HG02642 (cell line): ENCODE measurements at regions not wholly inside any gene's neighbourhood (a gene's known extent, or its start where the extent isn't known, plus 50 kb on each side); places are given as distances from the start of the nearest gene placed in this dataset.
"Not testable (repeated sequence)": the region's sequence is repeated elsewhere in the genome, so short reads cannot be mapped to it uniquely, and the experiment has no call there.

Experiments
- ATAC-seq: cut with Tn5 transposase; IDR thresholded peaks from one replicate; pipeline ENCODE4 v1.9.1; 2021; ENCODE audit warnings: mild to moderate bottlenecking; ENCODE audit not compliant: unreplicated experiment, poor library complexity

DNA sequence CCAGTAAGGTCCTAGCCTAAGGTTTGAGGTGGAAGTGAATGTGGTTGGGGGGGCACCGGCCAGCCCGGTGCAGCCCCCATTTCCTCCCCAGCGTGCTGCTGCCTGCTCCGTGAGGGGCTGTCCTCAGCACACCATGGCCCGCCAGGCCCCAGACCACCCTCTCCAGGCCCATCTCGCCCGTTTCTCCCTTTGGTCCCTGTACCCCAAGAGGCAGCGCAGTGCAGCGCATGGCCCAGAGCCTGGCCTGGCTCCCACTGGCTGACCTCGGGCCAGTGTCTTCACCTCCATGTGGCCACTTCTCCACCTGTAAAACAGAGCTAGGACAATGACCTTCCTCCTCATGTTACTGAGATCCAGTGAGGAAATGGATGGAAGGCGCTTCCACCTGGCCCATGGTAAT is 170.0 kb upstream of the GSE1 start:
- no peak for ATAC-seq

DNA sequence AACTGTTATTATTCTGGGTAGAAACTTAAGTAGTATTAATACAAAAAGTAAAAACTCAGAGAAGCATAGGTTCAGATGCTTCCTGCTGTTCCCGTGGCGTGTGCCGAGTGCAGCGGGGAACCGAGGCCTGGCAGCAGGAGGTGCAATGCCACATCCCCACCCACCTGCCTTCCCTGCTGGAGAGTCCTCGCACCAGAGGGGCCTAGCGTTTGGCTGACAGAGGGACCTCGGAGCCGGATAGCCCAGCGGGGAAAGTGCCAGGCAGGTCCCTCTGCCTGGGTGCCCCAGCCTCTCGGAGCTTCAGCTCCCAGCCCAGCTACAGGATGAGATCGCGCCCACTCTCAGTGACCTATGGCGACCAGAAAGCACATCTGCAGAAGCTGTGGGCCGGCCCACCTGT is 169.6 kb upstream of the GSE1 start:
- no peak for ATAC-seq

- ATAC-seq, result no peak
These were observed 167.9 kb upstream of the GSE1 start for GRCh38 chr16:85445064-85445778.

GRCh38 chr16:85445779-85446222 is 167.3 kb upstream of the GSE1 start:
- ATAC-seq, result no peak

DNA sequence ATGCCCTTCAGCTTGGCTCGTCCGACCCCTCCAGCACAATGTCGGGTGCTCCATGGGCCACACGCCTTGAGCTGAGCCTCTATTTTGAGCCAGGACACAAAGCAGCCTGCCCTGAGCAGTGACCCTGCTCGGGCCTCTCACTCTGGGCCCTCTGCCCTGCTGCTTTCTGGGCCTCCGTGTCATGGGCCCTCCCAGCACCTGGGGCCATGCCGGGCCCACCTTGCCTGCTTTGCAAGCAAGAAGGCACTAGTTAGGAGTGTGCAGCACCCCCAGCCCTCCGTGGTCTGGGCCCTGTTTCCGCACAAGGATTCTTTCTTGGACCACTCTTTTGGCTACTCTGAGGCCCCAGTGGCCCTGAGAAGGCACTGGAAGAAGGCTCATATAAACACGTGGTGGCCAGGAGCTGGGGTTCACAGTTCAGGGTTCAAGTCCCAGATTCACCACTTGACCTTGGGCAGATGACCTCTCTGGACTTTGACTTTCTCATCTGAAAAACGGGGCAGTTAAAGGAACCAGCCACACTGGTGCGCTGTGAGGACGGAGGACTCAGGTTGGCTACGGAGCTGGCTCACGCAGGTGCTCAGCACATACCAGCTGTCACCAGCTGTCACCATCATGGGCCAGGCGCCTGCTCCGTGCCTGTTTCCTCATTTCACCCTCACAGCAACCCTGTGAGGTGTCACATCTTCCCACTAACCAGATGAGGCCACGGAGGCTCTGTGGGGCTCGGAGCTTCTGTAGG is 166.0 kb upstream of the GSE1 start:
- peak; percentile 59 for ATAC-seq

DNA sequence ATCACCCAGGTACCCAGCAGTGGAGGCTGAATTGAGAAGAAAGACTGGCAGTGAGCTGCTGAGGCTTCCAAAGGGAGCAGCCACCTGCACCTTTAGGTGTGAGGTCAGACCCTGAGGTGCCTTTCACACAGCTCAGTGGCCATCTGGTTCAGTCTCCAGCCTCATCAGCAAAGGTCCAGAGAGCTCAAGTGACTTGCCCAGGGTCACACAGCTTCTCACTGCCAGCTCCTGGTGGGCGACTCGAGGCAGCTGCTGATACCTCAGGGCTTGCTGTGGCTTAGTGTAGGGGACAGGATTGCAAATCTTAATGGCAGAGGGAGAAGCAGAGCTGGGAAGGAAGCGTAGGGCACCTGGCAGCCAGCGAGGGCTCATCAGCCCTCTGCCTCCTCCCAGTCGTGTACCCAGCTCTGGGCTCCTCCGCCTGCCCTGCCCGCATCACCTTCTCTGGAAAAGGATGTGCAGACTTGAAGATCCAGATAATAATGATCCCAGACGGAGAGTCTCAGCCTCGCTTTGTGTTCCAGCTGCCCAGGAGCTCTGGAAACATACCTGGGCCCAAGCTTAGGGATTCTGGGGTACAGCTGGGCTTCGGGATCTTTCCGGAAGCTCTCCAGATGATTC is 165.3 kb upstream of the GSE1 start:
- peak; percentile 16 for ATAC-seq

GRCh38 chr16:85448557-85449190 is 164.4 kb upstream of the GSE1 start:
- no peak for ATAC-seq

- no peak for ATAC-seq
These were observed 163.8 kb upstream of the GSE1 start for GRCh38 chr16:85449191-85449884.

- ATAC-seq, result no peak
These were observed 163.3 kb upstream of the GSE1 start for GRCh38 chr16:85449885-85450245.

GRCh38 chr16:85451142-85451541 is 162.0 kb upstream of the GSE1 start:
- not testable (repeated sequence) for ATAC-seq

DNA sequence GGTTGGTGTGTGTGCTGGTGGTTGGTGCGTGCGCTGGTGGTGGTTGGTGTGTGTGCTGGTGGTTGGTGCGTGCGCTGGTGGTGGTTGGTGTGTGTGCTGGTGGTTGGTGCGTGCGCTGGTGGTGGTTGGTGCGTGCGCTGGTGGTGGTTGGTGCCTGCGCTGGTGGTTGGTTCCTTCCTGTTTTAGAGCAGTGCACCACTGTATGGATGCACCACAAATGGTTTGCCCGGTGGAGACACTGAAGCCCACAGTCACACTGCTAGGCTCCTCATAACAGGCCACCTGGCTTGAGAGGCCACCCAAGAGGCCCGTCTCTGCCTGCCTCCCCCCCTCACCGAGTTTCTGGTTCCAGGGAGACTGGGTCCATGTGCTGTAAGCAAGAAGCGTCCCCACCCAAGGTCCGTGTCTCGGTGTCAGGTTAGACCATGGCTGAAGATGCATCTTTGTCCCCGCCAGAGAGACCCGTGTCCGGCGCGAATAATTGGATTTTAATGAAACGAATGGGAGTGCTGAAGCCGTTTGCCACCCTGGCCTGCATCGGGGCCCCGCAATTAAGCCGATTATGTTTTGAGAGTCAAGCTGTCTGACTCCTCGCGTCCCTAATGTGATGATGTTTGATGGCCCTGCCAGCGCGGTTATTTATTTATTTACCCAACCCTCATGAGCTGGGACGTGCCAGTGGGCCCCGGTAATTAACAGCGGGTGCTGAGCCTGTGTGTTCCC is 161.3 kb upstream of the GSE1 start:
- ATAC-seq, result no peak

DNA sequence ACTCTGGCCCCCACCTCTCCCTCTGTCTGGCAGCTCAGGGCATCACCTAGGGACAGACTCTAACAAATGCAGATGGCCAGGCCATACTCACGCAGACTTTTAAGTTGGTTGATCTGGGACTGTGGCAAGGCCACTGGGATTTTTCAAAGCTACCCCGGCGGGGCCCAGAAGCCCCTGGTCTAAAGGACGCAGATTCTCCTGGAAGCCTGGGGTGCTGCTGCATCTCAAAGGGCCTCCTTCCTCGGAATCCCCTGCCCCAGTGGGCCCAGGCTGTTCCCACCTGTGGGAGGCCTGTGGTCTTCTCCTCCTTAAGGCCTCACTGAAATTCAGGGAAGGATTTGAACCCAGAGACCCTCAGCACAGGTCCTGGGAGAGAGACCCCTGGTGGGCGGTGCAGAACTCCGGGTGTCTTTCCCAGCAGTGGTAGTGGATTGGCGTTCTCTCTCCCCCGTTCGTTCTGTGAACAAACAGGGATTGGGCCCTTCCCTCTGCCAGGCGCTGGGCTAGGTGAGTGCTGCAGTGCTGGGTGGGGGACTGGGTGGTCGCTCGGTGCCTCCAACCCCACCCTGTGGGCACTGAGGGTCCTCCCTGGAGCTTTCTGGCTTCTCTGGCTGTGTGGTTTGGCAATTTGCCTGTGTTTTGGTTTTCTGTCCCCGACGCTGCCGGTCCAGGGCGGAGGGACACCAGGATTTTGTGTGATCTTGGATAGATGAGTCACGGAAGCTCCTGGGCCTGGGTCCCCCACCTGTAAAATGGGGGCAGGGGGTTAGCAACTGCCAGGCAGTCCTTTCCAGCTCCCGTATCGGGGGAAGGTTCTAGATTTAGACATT is 160.5 kb upstream of the GSE1 start:
- no peak for ATAC-seq

DNA sequence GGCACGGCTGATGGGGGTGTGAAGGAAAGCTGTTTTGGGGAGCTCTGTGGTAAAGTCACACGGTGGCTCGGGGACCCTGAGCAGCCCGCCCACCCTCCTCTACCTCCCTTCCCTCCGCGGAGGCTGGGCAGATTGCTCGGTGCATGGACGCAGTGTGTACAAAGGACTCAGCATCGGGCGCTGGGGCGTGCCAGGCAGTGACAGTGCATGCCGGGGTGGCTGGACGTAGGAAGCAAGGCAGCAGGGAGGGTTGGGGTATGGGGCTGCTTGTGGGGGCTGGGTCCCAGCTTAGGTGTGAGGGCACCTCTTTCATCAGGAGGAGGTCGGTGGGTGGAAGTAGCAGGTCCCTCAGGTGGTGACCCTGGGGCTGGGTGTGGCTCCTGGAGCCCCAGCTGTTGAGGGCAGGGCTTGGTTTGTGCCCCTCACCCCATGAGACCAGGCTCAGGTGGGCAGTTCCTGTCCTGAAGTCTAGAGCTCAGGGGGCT is 159.9 kb upstream of the GSE1 start:
- ATAC-seq, result no peak

DNA sequence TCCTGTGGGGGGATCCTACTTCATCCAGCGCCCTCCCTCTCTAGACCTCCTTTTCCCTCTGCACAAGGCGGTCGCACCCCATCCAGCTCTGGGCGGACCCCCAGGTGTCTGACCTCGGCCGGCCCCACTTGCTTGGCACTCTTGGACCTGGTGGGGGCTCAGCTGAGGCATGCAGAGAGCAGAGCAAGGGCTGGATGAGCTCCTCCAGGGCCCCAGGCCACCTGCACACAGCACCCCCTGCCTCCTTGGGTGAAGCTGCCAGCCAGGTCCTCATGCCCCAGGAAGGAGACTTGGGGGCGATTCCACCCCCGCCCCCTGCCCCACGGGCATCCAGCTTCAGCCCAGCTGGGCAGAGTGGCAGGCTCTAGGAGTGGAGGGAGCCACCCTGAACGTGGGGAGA is 159.4 kb upstream of the GSE1 start:
- no peak for ATAC-seq

DNA sequence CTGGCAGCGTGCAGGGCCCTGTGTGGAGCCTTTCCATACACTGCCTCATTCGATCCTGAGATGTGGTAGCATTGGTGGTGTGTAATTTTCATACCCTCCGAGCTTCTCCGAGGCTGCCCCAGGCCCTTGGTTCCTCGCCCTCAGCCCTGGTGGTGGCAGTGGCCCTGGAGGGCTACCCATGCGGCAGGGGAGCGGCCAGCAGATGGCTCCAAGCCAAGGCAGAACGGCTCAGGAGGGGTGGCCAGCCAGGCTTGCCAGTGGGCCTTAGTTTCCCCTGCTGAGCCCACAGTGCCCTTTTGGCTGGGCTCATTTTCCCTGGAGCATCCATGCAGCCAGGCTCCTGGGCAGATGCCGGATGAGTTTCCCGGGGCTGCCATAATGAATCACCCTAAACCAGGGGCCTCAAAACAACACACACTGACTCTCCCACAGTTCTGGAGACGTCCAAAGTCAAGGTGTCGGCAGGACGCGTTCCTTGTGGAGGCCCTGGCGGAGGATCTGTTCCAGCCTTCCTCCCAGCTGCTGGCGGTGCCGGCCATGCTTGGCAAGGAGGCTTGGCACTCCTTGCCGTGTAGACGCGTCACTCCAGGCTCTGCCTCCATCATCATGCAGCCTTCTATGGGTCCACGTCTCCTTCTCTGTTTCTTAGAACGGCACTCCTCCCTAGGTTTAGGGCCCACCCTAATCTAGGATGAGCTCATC is 158.8 kb upstream of the GSE1 start:
- no peak for ATAC-seq

GRCh38 chr16:85455534-85455933 is 157.6 kb upstream of the GSE1 start:
- ATAC-seq, result no peak

DNA sequence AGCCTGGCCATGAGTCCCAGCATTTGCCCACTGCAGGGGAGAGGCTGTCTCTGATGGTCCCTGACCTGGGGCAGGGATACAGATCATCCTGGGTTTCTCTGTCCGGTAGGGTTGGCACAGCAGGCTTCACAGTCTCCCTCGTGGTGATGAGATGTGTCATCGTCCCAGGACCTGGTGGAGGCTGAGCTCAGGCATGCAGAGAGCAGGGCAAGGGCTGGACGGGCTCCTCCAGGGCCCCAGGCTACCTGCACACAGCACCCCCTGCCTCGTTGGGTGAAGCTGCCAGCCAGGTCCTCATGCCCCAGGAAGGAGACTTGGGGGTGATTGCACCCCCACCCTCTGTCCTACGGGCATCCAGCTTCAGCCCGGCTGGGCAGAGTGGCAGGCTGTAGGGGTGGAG is 155.8 kb upstream of the GSE1 start:
- ATAC-seq, result no peak

DNA sequence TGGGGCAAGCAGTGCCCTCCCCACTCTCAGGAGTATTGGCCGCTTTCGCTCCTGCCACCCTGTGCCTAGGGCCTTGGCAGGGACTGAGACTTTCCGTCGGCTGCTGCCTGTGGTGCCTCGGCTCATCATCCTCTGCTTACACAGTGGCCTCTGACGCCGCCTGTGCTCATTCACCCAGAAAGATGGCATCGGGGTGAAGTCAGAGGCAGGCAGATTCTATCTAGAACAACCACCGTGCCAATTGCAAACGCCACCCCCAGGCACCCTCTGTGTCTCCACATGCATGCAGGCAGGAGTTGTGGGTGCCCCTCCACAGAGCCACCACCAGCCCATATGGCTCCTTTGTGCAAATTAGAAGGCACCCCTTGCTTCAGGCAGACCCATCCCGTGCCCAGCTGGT is 154.2 kb upstream of the GSE1 start:
- ATAC-seq, result no peak
